HepG2 (cell line): ENCODE measurements at regions not wholly inside any gene's neighbourhood (a gene's known extent, or its start where the extent isn't known, plus 50 kb on each side); places are given as distances from the start of the nearest gene placed in this dataset.

Experiments used
- ATAC-seq: fragments of 200-7000 bp; cut with Tn5 transposase; 3 replicates; pipeline ENCODE4 v1.9.1; 2020; ENCODE audit warnings: mild to moderate bottlenecking, moderate library complexity
- BruUV-seq: library from RNA; stranded (reverse); fragments of 400-500 nt; replicated peaks from 2 replicates; lab custom pipeline; 2021; lab: Mats Ljungman, UMichigan
- CTCF ChIA-PET: fragments of 300-600 bp; formaldehyde crosslinking; extraction: SDS; loops from one replicate; lab custom pipeline; 2021; ENCODE audit warnings: low total read pairs, inconsistent platforms, low intra/inter-chr PET ratio; lab: Yijun Ruan, JAX
- POLR2A ChIA-PET: fragments of 350-600 bp; sonication (Branson Sonifier 250); formaldehyde crosslinking; loops from one replicate; lab custom pipeline; 2020; ENCODE audit warnings: antibody characterized with exemption, inconsistent platforms; lab: Yijun Ruan, JAX
- DNase-seq: peaks from one replicate; pipeline ENCODE4 v3.0.0-alpha.2; 2015; ENCODE audit warnings: low spot score
- FAIRE-seq: peaks from 3 replicates; lab custom pipeline; 2011; peaks lifted over from hg19 to GRCh38; lab: Jason Lieb, UNC
- H2AFZ ChIP-seq: one replicate; pipeline ENCODE4 v1.6.1; 2011; ENCODE audit warnings: low read length, inconsistent platforms
- H3K27ac ChIP-seq: fragments of 300-600 bp; 3 replicates; pipeline ENCODE4 v1.8.0; 2011; ENCODE audit warnings: mixed run types, mild to moderate bottlenecking, mixed read lengths, low read length, inconsistent platforms; ENCODE audit not compliant: insufficient read depth; ENCODE audit errors: extremely low read length
- H3K27me3 ChIP-seq, 2 experiments: fragments of 200-600 bp in 1 of 2; 2 replicates in 1 of 2; 3 replicates in 1 of 2; pipeline versions ENCODE4 v1.6.0 to v1.8.0; 2011; ENCODE audit warnings: low read length in 2 of 2, mild to moderate bottlenecking in 2 of 2, moderate library complexity in 2 of 2, inconsistent platforms in 1 of 2; ENCODE audit not compliant: insufficient read depth in 2 of 2, control insufficient read depth in 1 of 2
- H3K36me3 ChIP-seq, 2 experiments: fragments of 200-600 bp in 1 of 2; replicated peaks in 1 of 2; 2 replicates in 1 of 2; 3 replicates in 1 of 2; pipeline versions ENCODE4 v1.5.1 to v1.8.0; 2011; ENCODE audit warnings: low read length in 2 of 2, inconsistent platforms in 1 of 2; ENCODE audit not compliant: insufficient read depth in 2 of 2, control insufficient read depth in 1 of 2
- H3K4me1 ChIP-seq: 2 replicates; pipeline ENCODE4 v1.5.1; 2012; ENCODE audit warnings: low read length, inconsistent platforms; ENCODE audit not compliant: insufficient read depth
- H3K4me2 ChIP-seq: 2 replicates; pipeline ENCODE4 v1.6.0; 2011; ENCODE audit warnings: low read depth, low read length, inconsistent platforms
- H3K4me3 ChIP-seq, 3 experiments: fragments of 200-600 bp in 1 of 3; sonication (generic), shearing (Covaris generic) in 1 of 3; replicated peaks in 1 of 3; 2 replicates each; pipeline ENCODE4 v1.5.1; 2011 to 2016; ENCODE audit warnings: low read length in 3 of 3, inconsistent platforms in 2 of 3, low read depth in 2 of 3, mild to moderate bottlenecking in 2 of 3, control low read depth in 1 of 3, mixed read lengths in 1 of 3; ENCODE audit not compliant: insufficient read depth in 1 of 3
- H3K79me2 ChIP-seq: one replicate; pipeline ENCODE4 v1.6.1; 2011; ENCODE audit warnings: low read length, inconsistent platforms; ENCODE audit not compliant: insufficient read depth
- H3K9ac ChIP-seq: 2 replicates; pipeline ENCODE4 v1.6.0; 2011; ENCODE audit warnings: mild to moderate bottlenecking, low read depth, low read length, inconsistent platforms; ENCODE audit not compliant: insufficient read depth
- H3K9me3 ChIP-seq: 2 replicates; pipeline ENCODE4 v1.5.1; 2012; ENCODE audit warnings: mild to moderate bottlenecking, low read length
- H4K20me1 ChIP-seq: 2 replicates; pipeline ENCODE4 v1.6.0; 2011; ENCODE audit warnings: inconsistent platforms, mild to moderate bottlenecking, low read length, moderate library complexity; ENCODE audit not compliant: insufficient read depth
- ARHGAP35 ChIP-seq: sonication (generic); formaldehyde crosslinking; IDR thresholded peaks from 2 replicates; pipeline ENCODE4 v1.9.0; 2022; ENCODE audit warnings: mild to moderate bottlenecking, inconsistent platforms, moderate library complexity, missing genetic modification reagents, borderline replicate concordance
- FOXM1 ChIP-seq: sonication (generic); formaldehyde crosslinking; IDR thresholded peaks from 2 replicates; pipeline ENCODE4 v1.5.0; 2020; ENCODE audit warnings: missing genetic modification reagents
- HDAC2 ChIP-seq: sonication (generic); formaldehyde crosslinking; IDR thresholded peaks from 2 replicates; pipeline ENCODE4 v1.4.0; 2020; ENCODE audit warnings: missing genetic modification reagents
- PCBP2 ChIP-seq: fragments of 200-400 bp; formaldehyde crosslinking; optimal IDR thresholded peaks from 2 replicates; pipeline ENCODE3; 2018; ENCODE audit warnings: low read length, low read depth; ENCODE audit not compliant: poor library complexity, severe bottlenecking
- PLRG1 ChIP-seq: fragments of 450-650 bp; conservative IDR thresholded peaks from 2 replicates; pipeline ENCODE4 v1.6.1; 2016
- SPEN ChIP-seq: sonication (generic); formaldehyde crosslinking; IDR thresholded peaks from 2 replicates; pipeline ENCODE4 v1.5.1; 2020; ENCODE audit warnings: low read depth, mild to moderate bottlenecking, missing genetic modification reagents
- ZFX ChIP-seq: sonication (generic); formaldehyde crosslinking; IDR thresholded peaks from 2 replicates; pipeline ENCODE4 v1.4.0; 2020; ENCODE audit warnings: mild to moderate bottlenecking, low read depth, missing genetic modification reagents, moderate library complexity
- ZNF251 ChIP-seq: sonication (generic); formaldehyde crosslinking; IDR thresholded peaks from 2 replicates; pipeline ENCODE4 v1.9.0; 2021; ENCODE audit warnings: mild to moderate bottlenecking, missing genetic modification reagents
- ZNF331 ChIP-seq: sonication (generic); formaldehyde crosslinking; IDR thresholded peaks from 2 replicates; pipeline ENCODE4 v1.4.0; 2020; ENCODE audit warnings: missing genetic modification reagents
- ZNF616 ChIP-seq: sonication (generic); formaldehyde crosslinking; IDR thresholded peaks from 2 replicates; pipeline ENCODE4 v1.5.0; 2020; ENCODE audit warnings: low read depth, mild to moderate bottlenecking, missing genetic modification reagents
- ZSCAN9 ChIP-seq: IDR thresholded peaks from 2 replicates; pipeline ENCODE4 v1.6.1; 2016; ENCODE audit warnings: borderline replicate concordance
- WGBS: methylation state at CpG from one replicate; pipeline ENCODE4 v1.1.6; 2017; ENCODE audit warnings: low lambda C conversion rate; 5-methylcytosine and 5-hydroxymethylcytosine counted together
- in situ Hi-C: cut with HindIII; loops from 2 replicates; pipeline ENCODE4 v1.10.0; 2017; ENCODE audit warnings: low pct_unique_long_range_greater_than_20kb; ENCODE audit not compliant: extremely low pct_ligation_motif_present
- intact Hi-C: fragments of 100-400 bp; cut with micrococcal nuclease; formaldehyde crosslinking; loops from one replicate; pipeline ENCODE4 v1.10.0; 2022; ENCODE audit not compliant: unreplicated experiment
- TF ChIP-seq, protein P1 (sequence below): sonication (generic); formaldehyde crosslinking; IDR thresholded peaks from 2 replicates; pipeline ENCODE4 v1.5.0; 2020; ENCODE audit warnings: missing genetic modification reagents, mild to moderate bottlenecking, borderline replicate concordance
- TF ChIP-seq, protein P2 (sequence below): sonication (generic); formaldehyde crosslinking; IDR thresholded peaks from 2 replicates; pipeline ENCODE4 v1.8.0; 2022; ENCODE audit warnings: missing genetic modification reagents, low read depth, mild to moderate bottlenecking, borderline replicate concordance

GRCh38 chr4:162497564-162498167, 333.9 kb upstream of the FSTL5 start (continued):
- TF ChIP-seq ZSCAN9 (CRISPR knock-in tag) (no peak), SPEN (CRISPR knock-in tag) (no peak)
- TF ChIP-seq, protein P1, sequence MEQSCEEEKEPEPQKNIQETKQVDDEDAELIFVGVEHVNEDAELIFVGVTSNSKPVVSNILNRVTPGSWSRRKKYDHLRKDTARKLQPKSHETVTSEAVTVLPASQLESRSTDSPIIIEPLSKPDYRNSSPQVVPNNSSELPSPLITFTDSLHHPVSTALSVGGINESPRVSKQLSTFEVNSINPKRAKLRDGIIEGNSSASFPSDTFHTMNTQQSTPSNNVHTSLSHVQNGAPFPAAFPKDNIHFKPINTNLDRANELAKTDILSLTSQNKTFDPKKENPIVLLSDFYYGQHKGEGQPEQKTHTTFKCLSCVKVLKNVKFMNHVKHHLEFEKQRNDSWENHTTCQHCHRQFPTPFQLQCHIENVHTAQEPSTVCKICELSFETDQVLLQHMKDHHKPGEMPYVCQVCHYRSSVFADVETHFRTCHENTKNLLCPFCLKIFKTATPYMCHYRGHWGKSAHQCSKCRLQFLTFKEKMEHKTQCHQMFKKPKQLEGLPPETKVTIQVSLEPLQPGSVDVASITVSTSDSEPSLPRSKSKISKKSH (CRISPR knock-in tag): no peak

DNA sequence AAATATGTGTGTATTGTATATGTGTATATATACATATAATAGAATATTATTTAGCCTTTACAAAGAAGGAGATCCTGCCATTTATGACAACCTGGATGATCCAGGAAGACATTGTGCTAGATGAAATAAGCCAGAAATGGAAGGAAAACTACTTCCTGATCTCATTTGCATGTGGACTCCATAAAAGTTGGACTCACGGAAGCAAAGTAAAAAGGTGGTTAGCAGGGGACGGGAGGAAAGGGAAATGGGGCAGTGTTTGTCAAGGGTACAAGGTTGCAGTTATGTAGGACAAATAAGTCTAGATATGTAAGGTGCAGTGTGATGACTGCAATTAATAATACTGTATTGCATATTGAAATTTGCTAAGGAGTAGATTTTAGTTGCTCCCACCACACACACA, 331.1 kb upstream of the FSTL5 start:
- ChIA-PET CTCF (no interaction called here), POLR2A (no interaction called here)
- Histone ChIP-seq H3K79me2 (no peaks in the 10 kb centered on the region), H3K9ac (no peak overlapping the region), H4K20me1 (no peaks in the 10 kb centered on the region), H3K9me3 (no peaks in the 10 kb centered on the region; the same call in 1 of the 2 replicates), H3K4me2 (no peak overlapping the region), H3K4me1 (no peaks in the 10 kb centered on the region)
- in situ Hi-C loops (loop anchor here (25.0 kb wide), 1 partner anchor 1042 kb away; no protein-coding TSS in a partner anchor), intact Hi-C loops (loop anchor here (5.0 kb wide), 1 partner anchor 1517 kb away; no protein-coding TSS in a partner anchor)
- FAIRE-seq (no peak), DNase-seq (no peak), ATAC-seq (no peak)
- BruUV-seq: no TSS peak
- no peak for TF ChIP-seq ZNF251 (CRISPR knock-in tag)
- no peak for TF ChIP-seq ZNF331 (CRISPR knock-in tag)
- no peak for TF ChIP-seq FOXM1 (CRISPR knock-in tag)
- TF ChIP-seq, protein P2, sequence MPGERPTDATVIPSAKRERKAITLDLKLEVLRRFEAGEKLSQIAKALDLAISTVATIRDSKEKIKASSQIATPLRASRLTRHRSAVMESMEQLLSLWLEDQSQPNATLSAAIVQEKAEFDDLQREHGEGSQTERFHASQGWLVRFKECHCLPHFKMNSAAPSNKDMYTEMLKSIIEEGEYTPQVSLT (CRISPR knock-in tag): no peak
- TF ChIP-seq PCBP2: no peak
- no peak for TF ChIP-seq PLRG1
- TF ChIP-seq ZFX (CRISPR knock-in tag): no peak
- TF ChIP-seq HDAC2 (CRISPR knock-in tag): no peak
- TF ChIP-seq ARHGAP35 (CRISPR knock-in tag): no peak
- TF ChIP-seq ZNF616 (CRISPR knock-in tag): no peak
- TF ChIP-seq, all 625 proteins: peak for 0
- Histone ChIP-seq H3K4me3 (no peak overlapping the region), H2AFZ (no peak overlapping the region), H3K27ac (no peak overlapping the region), H3K36me3 (no peaks in the 10 kb centered on the region), H3K27me3 (no peaks in the 10 kb centered on the region)
- WGBS: 2% methylated on average over 2 of the region's 2 CpGs
